ENCODE measurements at regions not wholly inside any gene's neighbourhood (a gene's known extent, or its start where the extent isn't known, plus 50 kb on each side); places are given as distances from the start of the nearest gene placed in this dataset.

DNA sequence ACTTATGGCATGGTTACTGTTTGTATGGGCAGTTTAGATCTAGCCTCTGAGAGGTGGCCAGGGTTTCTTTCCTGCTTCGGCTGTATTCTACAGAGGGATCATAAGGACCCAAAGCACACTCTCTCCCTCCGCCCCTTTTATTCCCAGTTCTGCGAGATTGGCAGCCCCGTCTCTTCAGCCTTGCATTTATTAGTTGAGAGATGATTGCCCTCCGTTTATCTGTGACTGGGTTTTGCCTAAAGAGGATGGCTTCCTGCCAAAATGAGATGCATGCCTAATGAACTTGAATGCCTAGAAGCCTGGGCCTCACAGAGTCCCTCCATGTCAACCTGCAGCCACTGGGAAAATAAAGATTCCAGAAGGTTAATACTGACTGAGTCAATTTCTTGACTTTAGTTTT lies 97.1 kb upstream of the CHL1 start:
- Histone ChIP-seq H3K9me3 (no peaks in the 10 kb centered on the region), H3K36me3 (no peaks in the 10 kb centered on the region), H3K4me1 (no peaks in the 10 kb centered on the region), H3K27me3 (no peaks in the 10 kb centered on the region), H3K4me3 (no peak overlapping the region), H3K27ac (replicated peaks in 1 of 4) (no peak overlapping the region)
- 56% methylated on average over 5 of the region's 5 CpGs for WGBS
- DNase-seq (ENCODE audit: extremely low spot score), result no peak
- intact Hi-C loops (cut with DNase I), result no loop called here
- TF ChIP-seq EP300 (IDR thresholded peaks at IDR 0.05) (no peak), POLR2AphosphoS5 (IDR thresholded peaks at IDR 0.05) (no peak), POLR2A (IDR thresholded peaks at IDR 0.05; ENCODE audit: low read depth) (no peak)
- TF ChIP-seq, protein P1, sequence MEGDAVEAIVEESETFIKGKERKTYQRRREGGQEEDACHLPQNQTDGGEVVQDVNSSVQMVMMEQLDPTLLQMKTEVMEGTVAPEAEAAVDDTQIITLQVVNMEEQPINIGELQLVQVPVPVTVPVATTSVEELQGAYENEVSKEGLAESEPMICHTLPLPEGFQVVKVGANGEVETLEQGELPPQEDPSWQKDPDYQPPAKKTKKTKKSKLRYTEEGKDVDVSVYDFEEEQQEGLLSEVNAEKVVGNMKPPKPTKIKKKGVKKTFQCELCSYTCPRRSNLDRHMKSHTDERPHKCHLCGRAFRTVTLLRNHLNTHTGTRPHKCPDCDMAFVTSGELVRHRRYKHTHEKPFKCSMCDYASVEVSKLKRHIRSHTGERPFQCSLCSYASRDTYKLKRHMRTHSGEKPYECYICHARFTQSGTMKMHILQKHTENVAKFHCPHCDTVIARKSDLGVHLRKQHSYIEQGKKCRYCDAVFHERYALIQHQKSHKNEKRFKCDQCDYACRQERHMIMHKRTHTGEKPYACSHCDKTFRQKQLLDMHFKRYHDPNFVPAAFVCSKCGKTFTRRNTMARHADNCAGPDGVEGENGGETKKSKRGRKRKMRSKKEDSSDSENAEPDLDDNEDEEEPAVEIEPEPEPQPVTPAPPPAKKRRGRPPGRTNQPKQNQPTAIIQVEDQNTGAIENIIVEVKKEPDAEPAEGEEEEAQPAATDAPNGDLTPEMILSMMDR (IDR thresholded peaks at IDR 0.05), result no peak

DNA sequence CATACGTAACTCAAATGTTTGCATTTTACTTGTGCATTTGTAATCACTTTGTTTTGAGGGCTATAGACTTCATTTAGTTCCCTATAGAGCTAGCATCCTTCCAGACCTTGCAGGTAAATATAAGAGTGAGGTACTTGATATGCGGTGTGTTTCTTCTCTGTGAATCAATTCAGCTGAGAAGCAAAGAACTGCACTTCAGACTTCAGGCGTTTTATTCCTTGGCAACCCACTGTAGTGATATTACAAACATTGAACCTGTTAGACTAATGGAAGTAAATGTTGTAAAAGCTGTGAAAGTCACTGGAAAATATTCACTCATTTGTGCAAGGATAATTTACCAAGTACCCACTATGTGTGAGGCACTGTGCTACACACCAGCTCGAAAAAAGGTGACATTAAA lies 94.1 kb upstream of the CHL1 start:
- Histone ChIP-seq H3K9me3 (no peaks in the 10 kb centered on the region), H3K4me1 (no peaks in the 10 kb centered on the region), H3K36me3 (no peaks in the 10 kb centered on the region), H3K27me3 (no peaks in the 10 kb centered on the region), H3K4me3 (no peak overlapping the region), H3K27ac (replicated peaks in 1 of 4) (no peak overlapping the region)
- DNase-seq (ENCODE audit: extremely low spot score), result no peak
- 73% methylated on average over 4 of the region's 4 CpGs for WGBS
- TF ChIP-seq, protein P1 (IDR thresholded peaks at IDR 0.05), result no peak
- TF ChIP-seq POLR2AphosphoS5 (IDR thresholded peaks at IDR 0.05) (no peak), POLR2A (IDR thresholded peaks at IDR 0.05; ENCODE audit: low read depth) (no peak), EP300 (IDR thresholded peaks at IDR 0.05) (no peak)
- intact Hi-C loops (cut with DNase I), result no loop called here

DNA sequence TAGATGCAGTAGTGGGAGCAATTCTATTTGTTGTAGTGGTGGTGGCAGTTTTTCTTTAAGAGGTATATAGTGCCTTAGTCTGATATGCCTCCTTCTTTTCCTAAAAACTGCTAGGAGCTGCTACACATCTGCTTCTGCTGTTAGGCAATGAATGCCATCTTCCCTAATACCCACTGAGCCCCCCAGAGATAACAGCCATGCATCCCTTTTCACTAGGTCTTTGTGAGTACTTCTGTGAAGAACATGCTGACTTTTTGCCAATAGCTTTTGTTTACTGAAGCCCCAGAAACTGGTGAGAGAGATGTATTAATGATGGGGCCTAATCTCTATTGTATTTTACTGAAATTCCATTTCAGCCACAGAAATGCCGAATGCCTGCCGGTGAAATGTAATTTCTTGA lies 92.6 kb upstream of the CHL1 start:
- no peaks in the 10 kb centered on the region for H3K27me3 ChIP-seq
- H3K36me3 ChIP-seq, result no peaks in the 10 kb centered on the region
- H3K4me1 ChIP-seq, result no peaks in the 10 kb centered on the region
- no peak overlapping the region for H3K4me3 ChIP-seq
- intact Hi-C loops (cut with DNase I), result no loop called here
- no peaks in the 10 kb centered on the region for H3K9me3 ChIP-seq
- WGBS, result 73% methylated on average over 2 of the region's 2 CpGs
- no peak for TF ChIP-seq POLR2A (IDR thresholded peaks at IDR 0.05; ENCODE audit: low read depth)
- no peak for TF ChIP-seq EP300 (IDR thresholded peaks at IDR 0.05)
- TF ChIP-seq, protein P1 (IDR thresholded peaks at IDR 0.05), result no peak
- TF ChIP-seq POLR2AphosphoS5 (IDR thresholded peaks at IDR 0.05), result no peak
- no peak for DNase-seq (ENCODE audit: extremely low spot score)
- no peak overlapping the region for H3K27ac ChIP-seq (replicated peaks in 1 of 4)

DNA sequence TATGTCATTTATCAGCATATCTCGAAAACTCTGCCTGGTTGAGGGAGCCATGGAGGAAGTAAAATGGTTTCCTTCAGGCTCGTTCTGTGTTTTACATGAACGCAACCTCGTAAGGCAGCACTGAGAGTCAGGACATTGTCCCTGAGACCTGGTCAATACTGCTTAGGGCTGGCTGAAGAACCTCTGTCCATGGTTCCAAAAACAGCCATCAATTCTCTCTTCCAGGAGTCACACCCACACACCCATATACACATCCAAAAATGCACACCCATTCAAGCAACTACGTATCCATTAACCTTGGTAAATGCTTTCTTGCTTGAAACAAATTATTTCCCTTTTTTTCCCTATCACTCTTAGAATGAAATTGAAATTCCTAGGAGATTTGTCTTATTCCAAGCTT lies 91.0 kb upstream of the CHL1 start:
- intact Hi-C loops (cut with DNase I), result no loop called here
- DNase-seq (ENCODE audit: extremely low spot score), result no peak
- no peaks in the 10 kb centered on the region for H3K9me3 ChIP-seq
- TF ChIP-seq POLR2AphosphoS5 (IDR thresholded peaks at IDR 0.05), result no peak
- TF ChIP-seq, protein P1 (IDR thresholded peaks at IDR 0.05), result no peak
- no peak for TF ChIP-seq EP300 (IDR thresholded peaks at IDR 0.05)
- TF ChIP-seq POLR2A (IDR thresholded peaks at IDR 0.05; ENCODE audit: low read depth), result no peak
- no peaks in the 10 kb centered on the region for H3K4me1 ChIP-seq
- H3K27ac ChIP-seq (replicated peaks in 1 of 4), result no peak overlapping the region
- no peak overlapping the region for H3K4me3 ChIP-seq
- H3K36me3 ChIP-seq, result no peaks in the 10 kb centered on the region
- WGBS, result 62% methylated on average over 5 of the region's 5 CpGs
- H3K27me3 ChIP-seq, result no peaks in the 10 kb centered on the region

DNA sequence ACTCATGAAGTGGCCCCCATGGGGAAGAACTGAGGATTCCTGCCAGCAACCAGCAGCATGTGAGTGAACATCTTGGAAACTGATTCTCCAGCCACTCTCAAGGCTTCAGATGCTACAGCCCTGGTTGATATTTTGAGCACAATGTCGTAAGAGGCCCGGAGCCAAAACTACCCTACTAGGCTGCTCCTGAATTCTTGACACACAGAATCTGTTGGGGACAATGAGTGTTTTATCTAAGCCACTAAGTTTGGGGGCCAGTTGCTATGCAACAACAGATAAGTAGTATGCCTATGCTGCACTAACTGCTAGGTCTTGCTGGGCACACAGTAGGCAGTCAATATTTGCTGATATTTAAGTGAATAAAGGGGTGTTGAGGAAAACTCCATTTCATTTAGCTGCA lies 89.9 kb upstream of the CHL1 start:
- intact Hi-C loops (cut with DNase I), result no loop called here
- WGBS, result 93% methylated on average over 2 of the region's 2 CpGs
- no peaks in the 10 kb centered on the region for H3K27me3 ChIP-seq
- H3K27ac ChIP-seq (replicated peaks in 1 of 4), result no peak overlapping the region
- no peak for DNase-seq (ENCODE audit: extremely low spot score)
- no peak for TF ChIP-seq EP300 (IDR thresholded peaks at IDR 0.05)
- TF ChIP-seq POLR2A (IDR thresholded peaks at IDR 0.05; ENCODE audit: low read depth), result no peak
- H3K9me3 ChIP-seq, result no peaks in the 10 kb centered on the region
- H3K4me1 ChIP-seq, result peaks cover 0 to 5% (median 0%) of the 10 kb centered on the region in 4 donors
- H3K4me3 ChIP-seq, result no peak overlapping the region
- no peaks in the 10 kb centered on the region for H3K36me3 ChIP-seq
